HEK293 (cell line): ENCODE measurements at regions not wholly inside any gene's neighbourhood (a gene's known extent, or its start where the extent isn't known, plus 50 kb on each side); places are given as distances from the start of the nearest gene placed in this dataset.

Experiments used
- CTCF ChIA-PET: fragments of 350-600 bp; formaldehyde crosslinking; extraction: SDS; loops from one replicate; lab custom pipeline; 2021; ENCODE audit warnings: antibody characterized with exemption; lab: Yijun Ruan, JAX
- POLR2A ChIA-PET: fragments of 300-600 bp; formaldehyde crosslinking; extraction: SDS; loops from one replicate; lab custom pipeline; 2020; ENCODE audit warnings: antibody characterized with exemption, inconsistent platforms; lab: Yijun Ruan, JAX
- H3K27ac ChIP-seq: fragments of 200-500 bp; sonication (Bioruptor generic); 2 replicates; pipeline ENCODE4 v1.5.1; 2014; ENCODE audit warnings: low read depth, low read length, control low read depth, inconsistent platforms; ENCODE audit errors: extremely low read depth
- H3K36me3 ChIP-seq, 2 experiments: fragments of 200-500 bp in 1 of 2; sonication (Bioruptor generic) in 1 of 2; 1 replicate in 1 of 2; 2 replicates in 1 of 2; pipeline ENCODE4 v1.5.1; 2014 to 2017; ENCODE audit warnings: inconsistent platforms in 2 of 2, low read length in 2 of 2; ENCODE audit not compliant: control insufficient read depth in 2 of 2, insufficient read depth in 1 of 2
- H3K4me1 ChIP-seq: fragments of 200-500 bp; sonication (Bioruptor generic); 2 replicates; pipeline ENCODE4 v1.5.1; 2014; ENCODE audit warnings: mild to moderate bottlenecking, low read length, inconsistent platforms; ENCODE audit not compliant: control insufficient read depth, insufficient read depth
- H3K4me3 ChIP-seq: 2 replicates; pipeline ENCODE4 v1.5.1; 2011; ENCODE audit warnings: low read depth, mild to moderate bottlenecking, control low read depth, low read length, moderate library complexity
- H3K9me3 ChIP-seq: fragments of 200-500 bp; sonication (Bioruptor generic); 2 replicates; pipeline ENCODE4 v1.5.1; 2014; ENCODE audit warnings: low read depth, low read length, inconsistent platforms; ENCODE audit not compliant: control insufficient read depth, insufficient read depth
- GLI4 ChIP-seq: fragments of 450-650 bp; formaldehyde crosslinking; IDR thresholded peaks from 2 replicates; pipeline ENCODE4 v1.5.1; 2016; ENCODE audit warnings: missing biosample characterization, missing genetic modification characterization
- GLIS1 ChIP-seq: fragments of 450-650 bp; formaldehyde crosslinking; IDR thresholded peaks from 2 replicates; pipeline ENCODE4 v1.5.1; 2016; ENCODE audit warnings: missing biosample characterization, missing genetic modification characterization
- GLIS2 ChIP-seq: fragments of 450-650 bp; formaldehyde crosslinking; IDR thresholded peaks from 2 replicates; pipeline ENCODE4 v1.5.1; 2016; ENCODE audit warnings: missing biosample characterization, missing genetic modification characterization
- HOXC10 ChIP-seq: sonication (generic); formaldehyde crosslinking; IDR thresholded peaks from 2 replicates; pipeline ENCODE4 v1.8.1; 2023; ENCODE audit warnings: mild to moderate bottlenecking, missing genetic modification reagents
- KLF16 ChIP-seq: fragments of 450-650 bp; formaldehyde crosslinking; IDR thresholded peaks from 2 replicates; pipeline ENCODE4 v1.5.1; 2017; ENCODE audit warnings: missing biosample characterization, missing genetic modification characterization
- KLF7 ChIP-seq: fragments of 450-650 bp; formaldehyde crosslinking; IDR thresholded peaks from 2 replicates; pipeline ENCODE4 v1.5.1; 2016; ENCODE audit warnings: missing biosample characterization, missing genetic modification characterization, borderline replicate concordance
- REPIN1 ChIP-seq: fragments of 450-650 bp; formaldehyde crosslinking; IDR thresholded peaks from 2 replicates; pipeline ENCODE4 v1.5.1; 2017; ENCODE audit warnings: missing biosample characterization, missing genetic modification characterization, low read depth
- ZBTB20 ChIP-seq: fragments of 450-650 bp; formaldehyde crosslinking; IDR thresholded peaks from 2 replicates; pipeline ENCODE4 v1.5.1; 2016; ENCODE audit warnings: missing biosample characterization, missing genetic modification characterization
- ZBTB7A ChIP-seq: fragments of 450-650 bp; formaldehyde crosslinking; IDR thresholded peaks from 2 replicates; pipeline ENCODE4 v1.5.1; 2016; ENCODE audit warnings: low read depth, missing biosample characterization, missing genetic modification characterization
- ZFHX2 ChIP-seq: fragments of 450-650 bp; formaldehyde crosslinking; conservative IDR thresholded peaks from 2 replicates; pipeline ENCODE4 v1.5.1; 2016; ENCODE audit warnings: missing biosample characterization, missing genetic modification characterization
- ZFP41 ChIP-seq: fragments of 450-650 bp; formaldehyde crosslinking; IDR thresholded peaks from 2 replicates; pipeline ENCODE4 v1.5.1; 2016; ENCODE audit warnings: missing biosample characterization, missing genetic modification characterization, borderline replicate concordance
- ZNF121 ChIP-seq: fragments of 450-650 bp; formaldehyde crosslinking; IDR thresholded peaks from 2 replicates; pipeline ENCODE4 v1.5.1; 2016; ENCODE audit warnings: missing biosample characterization, missing genetic modification characterization
- ZNF211 ChIP-seq: fragments of 450-650 bp; formaldehyde crosslinking; IDR thresholded peaks from 2 replicates; pipeline ENCODE4 v1.5.1; 2016; ENCODE audit warnings: low read depth, missing biosample characterization, missing genetic modification characterization
- ZNF37A ChIP-seq: fragments of 450-650 bp; IDR thresholded peaks from 2 replicates; pipeline ENCODE4 v1.5.1; 2018; ENCODE audit warnings: missing biosample characterization, missing genetic modification characterization
- ZNF426 ChIP-seq: fragments of 450-650 bp; formaldehyde crosslinking; IDR thresholded peaks from 2 replicates; pipeline ENCODE4 v1.5.1; 2017; ENCODE audit warnings: missing biosample characterization, missing genetic modification characterization, mild to moderate bottlenecking, inconsistent platforms, moderate library complexity
- ZNF530 ChIP-seq: fragments of 450-650 bp; formaldehyde crosslinking; IDR thresholded peaks from 2 replicates; pipeline ENCODE4 v1.5.1; 2016; ENCODE audit warnings: low read depth, missing biosample characterization, missing genetic modification characterization
- ZNF596 ChIP-seq: fragments of 450-650 bp; IDR thresholded peaks from 2 replicates; pipeline ENCODE4 v1.5.0; 2018; ENCODE audit warnings: missing biosample characterization, mild to moderate bottlenecking, missing genetic modification characterization, moderate library complexity
- ZNF624 ChIP-seq: fragments of 450-650 bp; formaldehyde crosslinking; IDR thresholded peaks from 2 replicates; pipeline ENCODE4 v1.5.1; 2017; ENCODE audit warnings: missing biosample characterization, missing genetic modification characterization
- ZNF654 ChIP-seq: fragments of 450-650 bp; formaldehyde crosslinking; IDR thresholded peaks from 2 replicates; pipeline ENCODE4 v1.5.1; 2016; ENCODE audit warnings: low read depth, missing biosample characterization, missing genetic modification characterization
- ZNF677 ChIP-seq: fragments of 450-650 bp; IDR thresholded peaks from 2 replicates; pipeline ENCODE4 v1.5.0; 2018; ENCODE audit warnings: missing biosample characterization, mild to moderate bottlenecking, missing genetic modification characterization, moderate library complexity
- ZNF707 ChIP-seq: fragments of 450-650 bp; formaldehyde crosslinking; IDR thresholded peaks from 2 replicates; pipeline ENCODE4 v1.5.1; 2016; ENCODE audit warnings: missing biosample characterization, missing genetic modification characterization
- ZXDB ChIP-seq: fragments of 450-650 bp; formaldehyde crosslinking; IDR thresholded peaks from 2 replicates; pipeline ENCODE4 v1.5.1; 2016; ENCODE audit warnings: missing biosample characterization, missing genetic modification characterization
- TF ChIP-seq, protein P1 (sequence below): fragments of 450-650 bp; formaldehyde crosslinking; IDR thresholded peaks from 2 replicates; pipeline ENCODE4 v1.5.1; 2016; ENCODE audit warnings: missing biosample characterization, missing genetic modification characterization
- TF ChIP-seq, protein P2 (sequence below): fragments of 450-650 bp; formaldehyde crosslinking; IDR thresholded peaks from 2 replicates; pipeline ENCODE4 v1.5.1; 2017; ENCODE audit warnings: missing biosample characterization, mild to moderate bottlenecking, missing genetic modification characterization, moderate library complexity
- TF ChIP-seq, protein P3 (sequence below): fragments of 450-650 bp; formaldehyde crosslinking; IDR thresholded peaks from 2 replicates; pipeline ENCODE4 v1.5.1; 2016; ENCODE audit warnings: missing biosample characterization, missing genetic modification characterization

DNA sequence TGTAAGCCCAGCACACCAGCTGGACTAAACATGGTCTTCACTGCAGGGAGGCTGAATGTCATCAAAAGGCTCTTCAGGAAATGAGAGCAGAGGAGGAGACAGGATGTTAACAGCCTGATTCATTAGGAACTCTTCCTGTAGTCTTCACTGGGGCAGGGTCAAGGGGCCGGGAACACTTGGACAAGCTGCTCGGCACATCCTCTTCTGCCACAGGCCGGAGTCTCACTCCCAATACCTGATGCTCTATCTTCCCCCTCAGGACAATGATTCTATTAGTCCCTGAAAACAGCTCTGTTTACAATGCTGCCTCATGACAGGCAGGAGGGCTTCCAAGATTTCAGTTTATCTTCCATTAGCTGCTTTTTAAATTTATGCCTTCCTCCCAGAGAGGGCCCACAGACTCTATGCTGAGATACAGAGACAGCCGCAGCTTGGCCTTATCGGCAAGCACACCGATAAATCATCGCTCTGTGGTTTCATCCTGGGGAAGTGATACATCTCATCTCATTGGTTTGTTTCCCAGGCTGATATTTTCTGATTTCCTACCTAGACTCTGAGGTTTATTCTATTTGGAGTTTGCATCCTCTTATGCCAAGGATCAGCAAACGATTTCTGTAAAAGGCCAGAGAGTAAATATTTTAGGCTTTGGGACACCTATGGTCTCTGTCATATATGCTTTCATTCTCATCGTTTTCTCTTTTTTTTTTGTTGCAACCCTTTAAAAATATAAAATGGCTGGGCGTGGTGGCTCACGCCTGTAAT is 214.0 kb upstream of the ASIC2 start (continued):
- TF ChIP-seq, protein P1, sequence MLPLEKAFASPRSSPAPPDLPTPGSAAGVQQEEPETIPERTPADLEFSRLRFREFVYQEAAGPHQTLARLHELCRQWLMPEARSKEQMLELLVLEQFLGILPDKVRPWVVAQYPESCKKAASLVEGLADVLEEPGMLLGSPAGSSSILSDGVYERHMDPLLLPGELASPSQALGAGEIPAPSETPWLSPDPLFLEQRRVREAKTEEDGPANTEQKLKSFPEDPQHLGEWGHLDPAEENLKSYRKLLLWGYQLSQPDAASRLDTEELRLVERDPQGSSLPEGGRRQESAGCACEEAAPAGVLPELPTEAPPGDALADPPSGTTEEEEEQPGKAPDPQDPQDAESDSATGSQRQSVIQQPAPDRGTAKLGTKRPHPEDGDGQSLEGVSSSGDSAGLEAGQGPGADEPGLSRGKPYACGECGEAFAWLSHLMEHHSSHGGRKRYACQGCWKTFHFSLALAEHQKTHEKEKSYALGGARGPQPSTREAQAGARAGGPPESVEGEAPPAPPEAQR (tag by site-specific recombination): no peak

DNA sequence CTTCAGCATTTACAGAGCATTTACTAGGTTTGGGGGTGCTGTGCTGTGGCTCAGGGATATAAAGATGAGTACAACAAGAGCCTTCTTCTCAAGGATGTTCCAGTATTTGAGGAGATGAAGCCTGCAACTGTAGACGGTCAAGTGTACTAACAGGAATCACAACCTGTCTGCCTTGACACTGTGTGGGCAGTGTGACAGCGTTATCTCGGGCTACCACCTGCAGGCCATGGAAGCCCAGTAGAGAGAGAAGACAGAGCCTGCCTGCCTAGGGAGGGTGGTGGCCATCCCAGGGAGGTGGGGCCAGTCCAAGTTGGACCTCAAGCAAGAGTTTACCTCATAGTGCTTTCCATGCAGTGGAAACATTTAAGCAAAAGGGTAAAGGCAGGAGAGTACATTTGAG is 215.1 kb upstream of the ASIC2 start:
- TF ChIP-seq, protein P2, sequence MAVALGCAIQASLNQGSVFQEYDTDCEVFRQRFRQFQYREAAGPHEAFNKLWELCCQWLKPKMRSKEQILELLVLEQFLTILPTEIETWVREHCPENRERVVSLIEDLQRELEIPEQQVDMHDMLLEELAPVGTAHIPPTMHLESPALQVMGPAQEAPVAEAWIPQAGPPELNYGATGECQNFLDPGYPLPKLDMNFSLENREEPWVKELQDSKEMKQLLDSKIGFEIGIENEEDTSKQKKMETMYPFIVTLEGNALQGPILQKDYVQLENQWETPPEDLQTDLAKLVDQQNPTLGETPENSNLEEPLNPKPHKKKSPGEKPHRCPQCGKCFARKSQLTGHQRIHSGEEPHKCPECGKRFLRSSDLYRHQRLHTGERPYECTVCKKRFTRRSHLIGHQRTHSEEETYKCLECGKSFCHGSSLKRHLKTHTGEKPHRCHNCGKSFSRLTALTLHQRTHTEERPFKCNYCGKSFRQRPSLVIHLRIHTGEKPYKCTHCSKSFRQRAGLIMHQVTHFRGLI (tag by site-specific recombination): no peak
- TF ChIP-seq ZNF596 (tag by site-specific recombination) (no peak), ZNF624 (tag by site-specific recombination) (no peak)
- no peaks in the 10 kb centered on the region for H3K36me3 ChIP-seq
- no peak overlapping the region for H3K4me3 ChIP-seq
- no peak overlapping the region for H3K27ac ChIP-seq
- H3K4me1 ChIP-seq: no peaks in the 10 kb centered on the region
- CTCF ChIA-PET: interaction anchor here (1.2 kb wide), 1 partner anchor 12 kb away, joined by 4 read pairs; no protein-coding TSS in a partner anchor
- H3K9me3 ChIP-seq: no peaks in the 10 kb centered on the region
- POLR2A ChIA-PET: no interaction called here

DNA sequence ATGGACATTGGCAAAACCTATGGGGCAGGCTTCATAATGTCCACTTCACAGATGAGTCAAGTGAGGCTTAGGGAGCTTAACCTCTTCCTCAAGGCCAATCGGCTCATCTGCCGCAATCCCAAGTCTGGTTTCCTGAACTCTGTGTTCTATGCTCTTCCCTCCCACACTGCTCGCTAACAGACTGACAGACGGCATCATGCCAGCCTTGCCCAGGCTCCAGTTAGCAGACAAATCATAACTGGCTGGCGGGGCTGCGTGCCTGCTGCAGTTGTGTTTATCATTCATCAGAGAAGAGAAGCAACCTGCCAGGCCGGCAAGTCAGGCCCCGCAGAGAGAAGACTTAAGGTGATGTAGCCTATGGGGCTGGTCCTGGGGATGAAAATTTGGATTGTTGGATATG is 216.2 kb upstream of the ASIC2 start:
- H3K9me3 ChIP-seq: no peaks in the 10 kb centered on the region
- H3K36me3 ChIP-seq: no peaks in the 10 kb centered on the region
- ChIA-PET CTCF (interaction anchor here (1.2 to 1.8 kb wide), 2 partner anchors 11 kb away, joined by 4 to 5 read pairs; no protein-coding TSS in a partner anchor), POLR2A (no interaction called here)
- no peak for TF ChIP-seq GLIS1 (tag by site-specific recombination)
- TF ChIP-seq ZBTB7A (tag by site-specific recombination): no peak
- TF ChIP-seq ZXDB: no peak
- TF ChIP-seq ZNF707: no peak
- no peak for TF ChIP-seq ZBTB20 (tag by site-specific recombination)
- TF ChIP-seq GLIS2 (tag by site-specific recombination): no peak
- no peak for TF ChIP-seq ZNF654 (tag by site-specific recombination)
- no peak overlapping the region for H3K4me3 ChIP-seq
- no peak overlapping the region for H3K27ac ChIP-seq
- no peaks in the 10 kb centered on the region for H3K4me1 ChIP-seq

DNA sequence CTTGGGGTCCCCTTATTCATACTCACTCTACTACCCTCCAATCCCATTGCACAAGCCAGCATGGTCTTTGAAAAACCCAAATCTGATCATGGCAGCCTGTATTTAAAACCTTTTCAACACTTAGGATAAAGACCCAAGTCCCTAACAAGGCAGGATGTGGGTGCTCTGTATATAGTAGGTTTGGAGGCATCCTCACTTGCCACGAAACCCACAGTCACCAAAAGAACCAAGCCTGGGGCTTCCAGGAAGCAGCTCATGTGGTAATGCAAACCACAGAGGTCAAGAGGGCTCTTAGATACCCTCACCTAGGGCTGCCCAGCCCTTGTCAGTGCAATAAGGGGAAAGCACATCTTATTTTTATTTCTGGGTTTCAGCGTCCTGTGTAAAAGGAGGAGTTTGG is 218.6 kb upstream of the ASIC2 start:
- no peaks in the 10 kb centered on the region for H3K4me1 ChIP-seq
- CTCF ChIA-PET: interaction anchor here (1.2 kb wide), 1 partner anchor 8 kb away, joined by 7 read pairs; no protein-coding TSS in a partner anchor
- POLR2A ChIA-PET: no interaction called here
- H3K36me3 ChIP-seq: no peaks in the 10 kb centered on the region
- no peaks in the 10 kb centered on the region for H3K9me3 ChIP-seq
- no peak overlapping the region for H3K27ac ChIP-seq
- no peak overlapping the region for H3K4me3 ChIP-seq
- TF ChIP-seq ZNF530 (no peak), REPIN1 (tag by site-specific recombination) (no peak), ZNF37A (tag by site-specific recombination) (no peak), ZFP41 (tag by site-specific recombination) (no peak), ZFHX2 (tag by site-specific recombination) (no peak), KLF16 (tag by site-specific recombination) (no peak), ZNF211 (tag by site-specific recombination) (no peak), ZNF677 (no peak), ZNF426 (tag by site-specific recombination) (no peak), HOXC10 (CRISPR knock-in tag) (no peak), ZNF654 (tag by site-specific recombination) (no peak), KLF7 (tag by site-specific recombination) (no peak), ZNF121 (tag by site-specific recombination) (no peak), GLI4 (tag by site-specific recombination) (no peak)
- TF ChIP-seq, protein P3, sequence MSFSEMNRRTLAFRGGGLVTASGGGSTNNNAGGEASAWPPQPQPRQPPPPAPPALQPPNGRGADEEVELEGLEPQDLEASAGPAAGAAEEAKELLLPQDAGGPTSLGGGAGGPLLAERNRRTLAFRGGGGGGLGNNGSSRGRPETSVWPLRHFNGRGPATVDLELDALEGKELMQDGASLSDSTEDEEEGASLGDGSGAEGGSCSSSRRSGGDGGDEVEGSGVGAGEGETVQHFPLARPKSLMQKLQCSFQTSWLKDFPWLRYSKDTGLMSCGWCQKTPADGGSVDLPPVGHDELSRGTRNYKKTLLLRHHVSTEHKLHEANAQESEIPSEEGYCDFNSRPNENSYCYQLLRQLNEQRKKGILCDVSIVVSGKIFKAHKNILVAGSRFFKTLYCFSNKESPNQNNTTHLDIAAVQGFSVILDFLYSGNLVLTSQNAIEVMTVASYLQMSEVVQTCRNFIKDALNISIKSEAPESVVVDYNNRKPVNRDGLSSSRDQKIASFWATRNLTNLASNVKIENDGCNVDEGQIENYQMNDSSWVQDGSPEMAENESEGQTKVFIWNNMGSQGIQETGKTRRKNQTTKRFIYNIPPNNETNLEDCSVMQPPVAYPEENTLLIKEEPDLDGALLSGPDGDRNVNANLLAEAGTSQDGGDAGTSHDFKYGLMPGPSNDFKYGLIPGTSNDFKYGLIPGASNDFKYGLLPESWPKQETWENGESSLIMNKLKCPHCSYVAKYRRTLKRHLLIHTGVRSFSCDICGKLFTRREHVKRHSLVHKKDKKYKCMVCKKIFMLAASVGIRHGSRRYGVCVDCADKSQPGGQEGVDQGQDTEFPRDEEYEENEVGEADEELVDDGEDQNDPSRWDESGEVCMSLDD (tag by site-specific recombination): no peak
